IMR-90 (cell line): ENCODE measurements at regions not wholly inside any gene's neighbourhood (a gene's known extent, or its start where the extent isn't known, plus 50 kb on each side); places are given as distances from the start of the nearest gene placed in this dataset.

Source experiments
- ATAC-seq: fragments of 200-7000 bp; cut with Tn5 transposase; 2 replicates; pipeline ENCODE4 v1.9.1; 2020; ENCODE audit warnings: low read depth, mild to moderate bottlenecking, moderate library complexity
- BruUV-seq: library from RNA; stranded (reverse); fragments of 400-500 nt; replicated peaks from 2 replicates; lab custom pipeline; 2021; lab: Mats Ljungman, UMichigan
- CTCF ChIA-PET: fragments of 300-600 bp; formaldehyde crosslinking; extraction: SDS; loops from one replicate; lab custom pipeline; 2021; ENCODE audit warnings: antibody characterized with exemption; lab: Yijun Ruan, JAX
- POLR2A ChIA-PET: fragments of 300-600 bp; sonication (Branson Sonifier 250); formaldehyde crosslinking; loops from one replicate; lab custom pipeline; 2022; ENCODE audit warnings: antibody characterized with exemption; ENCODE audit not compliant: unreplicated experiment; lab: Charles Lee
- DNase-seq: peaks from one replicate; pipeline ENCODE4 v3.0.0; 2013
- H2AFZ ChIP-seq: replicated peaks from 2 replicates; pipeline ENCODE3; 2013; ENCODE audit warnings: low read length, mild to moderate bottlenecking; ENCODE audit not compliant: poor library complexity
- H2AK5ac ChIP-seq: 2 replicates; pipeline ENCODE4 v1.6.1; 2013; ENCODE audit warnings: low read depth, low read length, inconsistent platforms
- H2AK9ac ChIP-seq: replicated peaks from 2 replicates; pipeline ENCODE3; 2013; ENCODE audit warnings: mild to moderate bottlenecking, low read depth, low read length, moderate library complexity; ENCODE audit not compliant: poor library complexity
- H2BK120ac ChIP-seq: 2 replicates; pipeline ENCODE4 v1.6.1; 2013; ENCODE audit warnings: low read depth, low read length, inconsistent platforms
- H2BK15ac ChIP-seq: 3 replicates; pipeline ENCODE4 v1.6.1; 2013; ENCODE audit warnings: low read depth, low read length, inconsistent platforms
- H2BK20ac ChIP-seq: 2 replicates; pipeline ENCODE4 v1.6.1; 2013; ENCODE audit warnings: low read depth, mild to moderate bottlenecking, inconsistent platforms, low read length, moderate library complexity
- H2BK5ac ChIP-seq: 2 replicates; pipeline ENCODE4 v1.6.1; 2013; ENCODE audit warnings: mild to moderate bottlenecking, low read depth, low read length, inconsistent platforms; ENCODE audit not compliant: poor library complexity, severe bottlenecking
- H3K14ac ChIP-seq: replicated peaks from 2 replicates; pipeline ENCODE4 v1.6.1; 2013; ENCODE audit warnings: low read depth, low read length, inconsistent platforms
- H3K18ac ChIP-seq: 2 replicates; pipeline ENCODE4 v1.6.1; 2013; ENCODE audit warnings: low read depth, low read length, control low read depth
- H3K23ac ChIP-seq: 2 replicates; pipeline ENCODE4 v1.6.1; 2013; ENCODE audit warnings: low read depth, low read length, inconsistent platforms
- H3K27ac ChIP-seq: 2 replicates; pipeline ENCODE4 v1.5.1; 2013; ENCODE audit warnings: mild to moderate bottlenecking, control low read depth, low read length; ENCODE audit not compliant: insufficient read depth
- H3K27me3 ChIP-seq: 2 replicates; pipeline ENCODE4 v1.6.1; 2013; ENCODE audit warnings: low read length; ENCODE audit not compliant: control insufficient read depth, insufficient read depth
- H3K36me3 ChIP-seq: 2 replicates; pipeline ENCODE4 v1.6.1; 2013; ENCODE audit warnings: low read length, mixed read lengths; ENCODE audit not compliant: control insufficient read depth, insufficient read depth
- H3K4ac ChIP-seq: 2 replicates; pipeline ENCODE4 v1.6.1; 2013; ENCODE audit warnings: low read depth, low read length, inconsistent platforms
- H3K4me1 ChIP-seq: 2 replicates; pipeline ENCODE4 v1.6.1; 2013; ENCODE audit warnings: low read length, mixed read lengths; ENCODE audit not compliant: control insufficient read depth, insufficient read depth
- H3K4me2 ChIP-seq: 2 replicates; pipeline ENCODE4 v1.6.1; 2013; ENCODE audit warnings: low read depth, mild to moderate bottlenecking, control low read depth, low read length, moderate library complexity
- H3K4me3 ChIP-seq: 2 replicates; pipeline ENCODE4 v1.5.1; 2013; ENCODE audit warnings: low read depth, mild to moderate bottlenecking, control low read depth, low read length, moderate library complexity; ENCODE audit not compliant: insufficient read depth
- H3K56ac ChIP-seq: 2 replicates; pipeline ENCODE4 v1.6.1; 2013; ENCODE audit warnings: low read length, inconsistent platforms; ENCODE audit not compliant: insufficient read depth; ENCODE audit errors: extremely low read depth
- H3K79me1 ChIP-seq, 2 experiments: 2 replicates each; pipeline ENCODE4 v1.6.1; 2013; ENCODE audit warnings: low read length in 2 of 2, inconsistent platforms in 1 of 2, low read depth in 1 of 2
- H3K9ac ChIP-seq: 2 replicates; pipeline ENCODE4 v1.6.1; 2013; ENCODE audit warnings: low read depth, low read length, control low read depth
- H3K9me1 ChIP-seq: 2 replicates; pipeline ENCODE4 v1.6.1; 2013; ENCODE audit warnings: low read length, inconsistent platforms; ENCODE audit not compliant: insufficient read depth
- H3K9me3 ChIP-seq: 2 replicates; pipeline ENCODE4 v1.6.1; 2013; ENCODE audit warnings: low read length; ENCODE audit not compliant: control insufficient read depth, insufficient read depth
- H4K20me1 ChIP-seq: 2 replicates; pipeline ENCODE4 v1.6.1; 2013; ENCODE audit warnings: low read length, inconsistent platforms; ENCODE audit not compliant: insufficient read depth
- H4K5ac ChIP-seq: 2 replicates; pipeline ENCODE4 v1.6.1; 2013; ENCODE audit warnings: mild to moderate bottlenecking, low read depth, low read length, control low read depth
- H4K8ac ChIP-seq, 2 experiments: 2 replicates each; pipeline ENCODE4 v1.6.1; 2013; ENCODE audit warnings: low read depth in 2 of 2, low read length in 2 of 2, control low read depth in 1 of 2, inconsistent platforms in 1 of 2
- H4K91ac ChIP-seq: 2 replicates; pipeline ENCODE4 v1.6.1; 2013; ENCODE audit warnings: low read depth, low read length, inconsistent platforms; ENCODE audit not compliant: insufficient read depth
- BHLHE40 ChIP-seq: fragments of 150-350 bp; IDR thresholded peaks from 2 replicates; pipeline ENCODE4 v1.6.1; 2016; ENCODE audit warnings: mild to moderate bottlenecking, low read depth, low read length
- CEBPB ChIP-seq: IDR thresholded peaks from 2 replicates; pipeline ENCODE4 v1.6.1; 2012; ENCODE audit warnings: low read depth, low read length, improper control_type of control experiment
- CHD1 ChIP-seq: IDR thresholded peaks from 2 replicates; pipeline ENCODE4 v1.6.1; 2012; ENCODE audit warnings: low read depth, low read length, improper control_type of control experiment
- ELK1 ChIP-seq: fragments of 150-350 bp; IDR thresholded peaks from 2 replicates; pipeline ENCODE4 v1.6.1; 2016; ENCODE audit warnings: low read depth, mild to moderate bottlenecking, low read length, moderate library complexity, borderline replicate concordance
- FOS ChIP-seq: fragments of 150-350 bp; IDR thresholded peaks from 2 replicates; pipeline ENCODE4 v1.6.1; 2016; ENCODE audit warnings: low read depth, low read length
- MAZ ChIP-seq: IDR thresholded peaks from 2 replicates; pipeline ENCODE4 v1.6.1; 2012; ENCODE audit warnings: low read depth, mild to moderate bottlenecking, low read length, improper control_type of control experiment, moderate library complexity, borderline replicate concordance
- MXI1 ChIP-seq: IDR thresholded peaks from 2 replicates; pipeline ENCODE4 v1.6.1; 2012; ENCODE audit warnings: low read depth, mild to moderate bottlenecking, low read length, moderate library complexity, borderline replicate concordance
- POLR2A ChIP-seq: IDR thresholded peaks from 2 replicates; pipeline ENCODE4 v1.6.1; 2012; ENCODE audit warnings: mild to moderate bottlenecking, low read depth, low read length
- RAD21 ChIP-seq: IDR thresholded peaks from 2 replicates; pipeline ENCODE4 v1.6.1; 2012; ENCODE audit warnings: low read length, improper control_type of control experiment
- RCOR1 ChIP-seq: IDR thresholded peaks from 2 replicates; pipeline ENCODE4 v1.6.1; 2012; ENCODE audit warnings: mild to moderate bottlenecking, low read length, improper control_type of control experiment; ENCODE audit not compliant: insufficient replicate concordance
- SMC3 ChIP-seq: fragments of 150-350 bp; IDR thresholded peaks from 2 replicates; pipeline ENCODE4 v1.6.1; 2016; ENCODE audit warnings: low read depth, mild to moderate bottlenecking, antibody characterized with exemption, low read length, moderate library complexity
- WGBS, 2 experiments: methylation state at CpG; one replicate each; pipeline versions ENCODE4 v1.1.5 to v1.1.7; 2013; ENCODE audit warnings: missing lambda C conversion rate in 2 of 2; ENCODE audit not compliant: insufficient read length in 1 of 2; ENCODE audit errors: extremely low coverage in 2 of 2; 5-methylcytosine and 5-hydroxymethylcytosine counted together
- dilution Hi-C: fragments of 300-500 bp; cut with HindIII; formaldehyde crosslinking; loops from one replicate; pipeline ENCODE4 v1.14.3; 2018; ENCODE audit warnings: low sequenced_read_pairs; ENCODE audit not compliant: unreplicated experiment
- in situ Hi-C: fragments of 300-500 bp; cut with MboI; formaldehyde crosslinking; loops from 3 replicates; pipeline ENCODE4 v1.14.3; 2019; ENCODE audit warnings: low sequenced_read_pairs, inconsistent platforms, mixed read lengths
- intact Hi-C: fragments of 100-400 bp; cut with micrococcal nuclease; formaldehyde crosslinking; loops from 2 replicates; pipeline ENCODE4 v1.10.0; 2022

GRCh38 chr2:144102386-144102785, 417.5 kb downstream of the ZEB2 start:
- Histone ChIP-seq H2AK5ac (peak overlapping the region; percentile 91), H3K4me2 (no peak overlapping the region), H3K23ac (0 out of 2 replicates have a peak overlapping the region, but pooled peaks have one; percentile 7), H2BK5ac (peak overlapping the region; percentile 49), H4K91ac (peak overlapping the region; percentile 44), H4K8ac (peak overlapping the region; percentile 4 to 83; a peak in 2 of 4 replicates), H4K5ac (peak overlapping the region; percentile 22; the same call in 1 of the 2 replicates), H2AFZ (no peak overlapping the region), H2AK9ac (no peak overlapping the region), H3K79me1 (peaks cover 0 to 3% of the 10 kb centered on the region in 2 experiments; a peak in 1 of 4 replicates), H3K56ac (no peak overlapping the region), H3K9me1 (peaks cover 3% of the 10 kb centered on the region), H3K36me3 (no peaks in the 10 kb centered on the region), H3K4me1 (peaks cover 11% of the 10 kb centered on the region), H3K9ac (no peak overlapping the region), H3K27ac (no peak overlapping the region), H2BK120ac (peak overlapping the region; percentile 73), H2BK15ac (peak overlapping the region; percentile 81; the same call in 2 of the 3 replicates), H3K27me3 (no peaks in the 10 kb centered on the region), H3K4me3 (no peak overlapping the region), H3K18ac (peak overlapping the region; percentile 30; the same call in 1 of the 2 replicates), H4K20me1 (no peaks in the 10 kb centered on the region), H3K14ac (peak overlapping the region; percentile 74), H2BK20ac (peak overlapping the region; percentile 89), H3K9me3 (peaks cover 5% of the 10 kb centered on the region; the same call in 1 of the 2 replicates), H3K4ac (peak overlapping the region; percentile 57)
- in situ Hi-C loops: no loop called here
- CTCF ChIA-PET: interaction anchor here (0.5 to 1.0 kb wide), 2 partner anchors 32 to 43 kb away, joined by 6 to 8 read pairs; no protein-coding TSS in a partner anchor
- DNase-seq: no peak
- BruUV-seq: no TSS peak
- POLR2A ChIA-PET: no interaction called here
- ATAC-seq: no peak
- TF ChIP-seq MXI1 (no peak), CHD1 (no peak), FOS (no peak), MAZ (no peak), SMC3 (no peak), POLR2A (no peak), RCOR1 (no peak), RAD21 (no peak), CEBPB (no peak), BHLHE40 (no peak), ELK1 (no peak)
- intact Hi-C loops: no loop called here
- no CpG with 5 or more reads among the region's 2 CpGs for WGBS, 2 experiments
- dilution Hi-C loops: no loop called here
